HG03521 (cell line): ENCODE measurements at regions not wholly inside any gene's neighbourhood (a gene's known extent, or its start where the extent isn't known, plus 50 kb on each side); places are given as distances from the start of the nearest gene placed in this dataset.
"Not testable (repeated sequence)": the region's sequence is repeated elsewhere in the genome, so short reads cannot be mapped to it uniquely, and the experiment has no call there.

ENCODE experiments used
- ATAC-seq: cut with Tn5 transposase; IDR thresholded peaks from one replicate; pipeline ENCODE4 v1.9.1; 2021; ENCODE audit warnings: mild to moderate bottlenecking, moderate library complexity; ENCODE audit not compliant: unreplicated experiment

DNA sequence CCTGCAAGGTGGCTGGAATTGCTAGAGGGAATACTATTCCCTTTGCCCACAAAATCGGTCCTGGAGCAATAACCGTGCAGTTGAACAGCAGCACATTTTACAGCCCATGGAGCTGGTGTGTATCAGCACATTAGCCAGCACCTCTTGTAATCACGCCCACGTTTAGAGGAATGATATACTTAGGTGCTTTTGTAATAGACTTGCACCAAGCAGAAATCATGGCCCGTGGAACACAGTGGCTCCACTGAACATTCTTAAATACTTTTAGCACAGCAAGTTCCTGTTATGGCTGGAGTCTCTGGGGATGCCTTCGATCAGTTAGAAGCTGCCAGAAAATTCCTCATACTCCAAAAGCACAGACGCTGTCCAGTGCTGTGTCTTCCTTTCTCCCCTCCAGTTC is 218.1 kb upstream of the FAM78B start:
- no peak for ATAC-seq

DNA sequence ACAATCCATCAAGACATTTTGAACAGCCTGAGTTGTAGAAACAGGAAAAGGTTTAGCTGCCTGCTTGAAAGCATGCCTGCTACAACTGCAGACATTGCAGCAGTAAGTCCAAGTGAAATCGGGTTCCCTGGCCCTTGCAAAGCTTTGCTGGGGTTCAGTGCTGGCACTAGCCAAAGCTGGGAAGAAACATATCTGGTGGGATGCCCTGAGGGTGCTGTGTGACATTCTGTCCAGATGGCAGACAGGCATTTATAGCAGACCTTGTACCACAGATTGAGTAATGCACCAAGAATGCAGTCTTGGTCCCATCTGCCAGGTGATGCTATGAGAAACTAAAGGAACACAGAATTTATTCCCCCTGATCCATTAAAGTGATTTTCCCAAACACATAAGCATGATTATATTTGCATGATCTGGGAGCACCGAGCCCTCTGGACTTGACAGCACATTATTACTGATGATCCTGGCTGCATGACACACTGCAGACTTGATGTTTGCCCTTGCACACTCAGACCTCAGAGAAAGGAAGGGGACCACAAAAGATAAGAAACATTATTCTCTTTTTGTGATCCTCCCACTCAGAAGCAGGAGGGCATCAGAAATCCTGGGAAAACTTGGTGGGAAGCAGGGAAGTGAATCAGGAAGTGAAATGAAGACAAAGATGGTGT is 223.7 kb upstream of the FAM78B start:
- no peak for ATAC-seq

DNA sequence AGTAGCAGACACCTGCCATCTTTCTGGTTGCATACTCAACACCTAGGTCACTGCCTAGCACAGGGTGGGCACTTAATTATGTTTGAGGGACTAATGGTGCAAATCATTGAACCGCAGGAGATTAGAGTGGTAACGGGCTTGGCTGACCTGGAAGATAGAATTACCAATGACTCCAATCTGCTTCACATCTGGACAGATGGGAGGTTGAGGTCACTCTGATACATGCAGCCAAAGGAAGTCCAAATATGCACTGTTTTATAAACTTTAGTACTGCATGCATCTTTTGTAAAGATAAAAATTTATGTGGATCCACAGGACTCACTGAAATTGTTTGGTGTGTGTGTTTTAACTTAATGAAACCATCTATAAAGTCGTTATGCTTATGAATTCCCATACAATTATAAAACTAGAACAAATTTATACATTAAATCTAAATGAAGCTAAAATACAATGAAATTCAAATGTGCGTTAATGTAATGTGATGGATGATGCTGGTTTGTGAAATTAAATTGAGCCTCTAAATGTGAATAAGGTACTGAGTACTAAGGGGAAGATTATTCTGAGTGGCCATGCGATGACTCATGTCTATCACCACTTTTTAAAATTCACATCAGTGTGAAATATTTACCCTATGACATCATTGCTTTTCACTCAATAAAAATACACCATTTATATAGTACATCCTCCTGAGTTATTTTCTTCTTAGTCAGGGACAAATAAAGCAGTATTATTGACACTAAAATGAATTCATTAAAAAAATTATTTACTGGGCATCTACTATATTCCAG is 224.7 kb upstream of the FAM78B start:
- ATAC-seq: no peak

DNA sequence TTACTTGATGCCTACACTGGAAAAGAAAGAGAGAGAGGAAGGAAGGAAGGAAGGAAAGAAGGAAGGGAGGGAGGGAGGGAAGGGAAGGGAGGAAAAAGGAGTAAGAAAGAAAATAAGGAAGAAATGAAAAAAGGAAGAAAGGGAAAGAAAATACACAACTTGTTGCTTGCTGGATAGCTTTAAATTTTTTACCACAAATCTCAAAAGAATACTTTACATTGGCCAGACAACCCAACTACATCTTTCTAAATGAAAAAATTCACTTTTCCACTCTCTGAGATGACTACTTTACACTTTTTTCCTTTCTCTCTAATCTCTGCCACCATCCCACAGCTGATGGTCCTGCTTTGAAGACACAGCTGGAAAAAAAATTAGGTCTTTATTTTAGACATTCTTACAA is 228.9 kb upstream of the FAM78B start:
- no peak for ATAC-seq

DNA sequence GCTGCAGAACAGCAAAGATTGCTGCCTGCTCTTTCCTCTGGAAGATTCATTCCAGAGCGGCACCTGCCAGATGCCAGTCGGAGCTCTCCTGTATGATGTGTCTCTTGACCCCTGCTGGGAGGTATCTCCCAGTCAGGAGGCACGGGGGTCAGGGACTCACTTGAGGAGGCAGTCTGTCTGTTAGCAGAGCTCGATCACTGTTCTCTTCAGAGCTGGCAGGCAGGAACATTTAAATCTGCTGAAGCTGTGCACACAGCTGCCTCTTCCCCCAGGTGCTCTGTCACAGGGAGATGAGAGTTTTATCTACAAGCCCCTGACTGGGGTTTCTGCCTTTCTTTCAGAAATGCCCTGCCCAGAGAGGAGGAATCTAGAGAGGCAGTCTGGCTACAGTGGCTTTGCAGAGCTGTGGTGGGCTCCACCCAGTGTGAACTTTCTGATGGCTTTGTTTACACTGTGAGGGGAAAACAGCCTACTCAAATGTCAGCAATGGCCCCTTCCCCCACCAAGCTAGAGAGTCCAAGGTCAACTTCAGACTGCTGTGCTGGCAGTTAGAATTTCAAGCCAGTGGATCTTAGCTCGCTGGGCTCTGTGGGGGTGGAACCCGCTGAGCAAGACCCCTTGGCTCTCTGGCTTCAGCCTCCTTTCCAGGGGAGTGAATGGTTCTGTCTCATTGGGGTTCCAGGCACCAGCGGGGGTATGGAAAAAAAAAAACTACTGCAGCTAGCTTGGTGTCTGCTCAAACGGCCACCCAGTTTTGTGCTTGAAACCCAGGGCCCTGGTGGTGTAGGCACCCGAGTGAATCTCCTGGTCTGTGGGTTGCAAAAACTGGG is 242.7 kb upstream of the FAM78B start:
- ATAC-seq: not testable (repeated sequence)

DNA sequence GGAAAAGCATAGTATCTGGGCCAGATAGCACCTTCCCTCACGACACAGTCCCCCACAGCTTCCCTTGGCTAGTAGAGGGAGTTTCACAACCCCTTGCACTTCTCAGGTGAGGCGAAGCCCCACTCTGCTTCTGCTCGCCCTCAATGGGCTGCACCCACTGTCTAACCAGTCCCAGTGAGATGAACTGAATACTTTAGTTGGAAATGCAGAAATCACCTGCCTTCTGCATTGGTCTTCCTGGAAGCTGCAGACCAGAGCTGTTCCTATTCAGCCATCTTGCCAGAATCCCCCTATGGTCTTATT is 243.2 kb upstream of the FAM78B start:
- no peak for ATAC-seq

DNA sequence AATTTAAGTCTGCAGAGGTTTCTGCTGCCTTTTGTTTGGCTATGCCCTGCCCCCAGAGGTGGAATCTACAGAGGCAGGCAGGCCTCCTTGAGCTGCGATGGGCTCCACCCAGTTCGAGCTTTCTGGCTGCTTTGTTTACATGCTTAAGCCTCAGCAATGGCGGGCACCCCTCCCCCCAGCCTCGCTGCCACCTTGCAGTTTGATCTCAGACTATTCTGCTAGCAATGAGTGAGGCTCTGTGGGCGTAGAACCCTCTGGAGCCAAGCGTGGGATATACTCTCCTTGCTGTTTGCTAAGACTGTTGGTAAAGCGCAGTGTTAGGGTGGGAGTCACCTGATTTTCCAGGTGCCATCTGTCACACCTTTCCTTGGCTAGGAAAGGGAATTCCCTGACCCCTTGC is 250.0 kb upstream of the FAM78B start:
- ATAC-seq: not testable (repeated sequence)

DNA sequence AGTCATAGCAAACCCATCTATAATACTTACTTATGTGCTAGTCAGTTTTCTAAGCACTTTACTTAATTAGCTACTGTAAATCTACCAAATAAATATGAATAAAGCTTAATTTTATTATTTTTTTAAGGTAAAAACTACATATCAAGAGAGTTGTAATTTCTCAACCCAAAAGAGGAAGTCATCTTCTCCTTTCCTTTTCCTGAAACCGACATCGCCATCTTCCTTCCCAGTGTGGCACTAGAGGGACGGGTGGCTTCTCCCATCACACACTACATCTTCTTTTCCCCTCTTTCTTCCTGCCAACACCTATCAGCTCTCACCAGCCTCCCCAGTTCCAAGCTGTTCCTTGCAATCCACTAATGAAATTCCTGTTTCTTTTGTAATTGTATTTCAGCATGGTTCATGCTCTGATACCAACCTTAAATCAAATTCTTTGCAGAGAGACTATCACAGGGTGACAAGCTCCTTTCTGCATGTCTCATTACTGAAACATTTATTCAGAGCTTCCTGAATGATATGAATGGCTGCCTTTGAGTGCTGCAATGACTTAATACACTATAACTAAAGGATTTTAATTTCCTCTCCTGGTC is 251.6 kb upstream of the FAM78B start:
- no peak for ATAC-seq

DNA sequence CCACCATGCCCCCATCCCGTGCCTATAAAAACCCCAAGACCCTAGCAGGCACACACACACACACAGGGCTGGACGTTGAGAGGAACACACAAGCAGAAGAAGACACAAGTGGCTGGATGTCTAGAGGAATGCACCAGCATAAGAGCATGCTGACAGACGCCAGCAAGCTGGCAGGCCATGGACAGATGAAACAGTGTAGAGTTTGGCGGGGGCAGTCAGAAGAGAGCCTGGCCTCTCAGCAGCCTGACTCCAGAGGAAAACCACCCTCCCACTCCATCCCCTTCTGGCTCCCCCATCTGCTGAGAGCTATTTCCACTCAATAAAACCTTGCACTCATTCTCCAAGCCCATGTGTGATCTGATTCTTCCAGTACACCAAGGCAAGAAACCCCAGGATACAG is 255.8 kb upstream of the FAM78B start:
- not testable (repeated sequence) for ATAC-seq

DNA sequence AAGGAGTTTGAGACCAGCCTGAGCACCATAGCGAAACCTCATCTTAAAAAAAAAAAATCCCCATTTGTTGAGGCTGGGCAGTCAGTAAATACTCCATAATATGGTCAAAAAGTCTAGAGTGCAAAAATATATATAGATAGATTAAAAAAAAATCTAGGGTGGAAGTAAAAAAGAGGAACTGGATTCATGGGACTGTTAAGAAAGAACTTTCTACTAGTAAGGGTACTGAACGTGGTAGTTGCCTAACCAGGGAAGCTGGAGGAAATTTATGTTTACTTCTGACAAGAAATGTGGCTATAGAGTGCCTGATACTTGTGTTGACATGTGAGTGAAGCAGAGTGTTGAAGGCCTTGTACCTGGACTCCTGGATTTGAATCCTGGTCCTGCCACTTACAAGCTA is 265.9 kb upstream of the FAM78B start:
- no peak for ATAC-seq

DNA sequence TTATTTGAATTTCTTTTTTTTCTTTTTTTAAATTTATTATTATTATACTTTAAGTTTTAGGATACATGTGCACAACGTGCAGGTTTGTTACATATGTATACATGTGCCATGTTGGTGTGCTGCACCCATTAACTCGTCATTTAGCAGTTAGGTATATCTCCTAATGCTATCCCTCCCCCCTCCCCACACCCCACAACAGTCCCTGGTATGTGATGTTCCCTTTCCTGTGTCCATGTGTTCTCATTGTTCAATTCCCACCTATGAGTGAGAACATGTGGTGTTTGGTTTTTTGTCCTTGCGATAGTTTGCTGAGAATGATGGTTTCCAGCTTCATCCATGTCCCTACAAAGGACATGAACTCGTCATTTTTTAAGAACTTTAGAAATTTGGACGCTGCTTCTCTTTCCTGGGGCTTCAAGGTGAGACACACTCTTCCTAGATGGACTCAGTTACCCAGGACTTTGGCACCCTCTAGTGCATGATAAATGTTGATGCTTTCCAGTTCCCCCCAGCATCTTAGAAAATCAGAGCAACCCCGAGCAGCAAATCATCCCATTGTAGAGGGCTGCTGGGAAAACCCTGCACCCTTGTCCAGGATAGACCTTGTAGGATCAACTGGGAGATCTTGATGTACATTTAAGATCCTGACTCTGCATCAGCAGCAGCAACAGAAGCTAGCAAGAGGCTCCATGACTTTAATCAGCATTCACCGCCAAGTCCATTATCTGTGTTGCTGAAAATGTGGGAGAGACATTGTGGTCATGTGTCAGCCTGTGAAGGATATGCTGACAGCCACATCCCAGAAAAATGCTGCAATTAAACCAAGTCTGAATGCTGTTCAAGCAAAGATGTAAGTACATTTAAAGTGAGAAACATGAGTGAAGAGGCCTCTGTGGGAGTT is 266.9 kb upstream of the FAM78B start:
- ATAC-seq: not testable (repeated sequence)

DNA sequence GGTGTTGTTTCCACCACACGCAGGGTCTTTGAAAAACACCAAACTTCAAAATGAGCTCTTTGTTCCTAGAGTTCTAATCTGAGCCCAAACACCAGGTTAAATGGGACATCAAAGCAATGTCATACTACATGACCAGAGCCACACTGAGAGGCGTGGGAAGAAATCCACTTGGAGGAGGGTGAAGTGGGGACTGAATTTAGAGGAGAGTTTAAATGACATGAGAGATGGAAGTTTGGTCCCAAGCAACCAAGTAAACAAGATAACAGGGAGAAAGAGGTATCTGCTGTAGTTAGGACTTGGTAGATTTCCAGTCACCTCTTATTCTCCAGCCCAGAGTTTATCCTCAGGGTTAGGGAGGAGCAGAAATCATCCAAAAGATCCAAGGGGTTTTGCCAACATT is 290.9 kb upstream of the FAM78B start:
- no peak for ATAC-seq

DNA sequence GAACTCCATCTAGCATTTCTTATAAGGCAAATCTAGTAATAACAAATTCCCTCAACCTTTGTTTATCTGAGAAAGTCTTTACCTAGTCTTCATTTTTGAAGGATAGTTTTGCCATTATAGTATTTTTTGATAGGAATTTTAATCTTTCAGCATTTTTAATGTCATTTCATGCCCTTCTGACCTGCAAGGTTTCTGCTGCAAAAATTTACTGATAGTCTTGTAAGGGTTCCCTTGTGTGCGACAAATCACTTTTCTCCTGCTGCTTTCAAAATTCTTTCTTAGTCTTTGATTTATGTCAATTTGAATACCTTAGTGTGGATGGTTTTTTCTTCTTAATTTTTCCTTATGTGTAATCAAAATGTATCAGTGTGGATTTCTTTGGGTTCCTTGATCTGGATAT is 297.5 kb upstream of the FAM78B start:
- ATAC-seq: no peak

DNA sequence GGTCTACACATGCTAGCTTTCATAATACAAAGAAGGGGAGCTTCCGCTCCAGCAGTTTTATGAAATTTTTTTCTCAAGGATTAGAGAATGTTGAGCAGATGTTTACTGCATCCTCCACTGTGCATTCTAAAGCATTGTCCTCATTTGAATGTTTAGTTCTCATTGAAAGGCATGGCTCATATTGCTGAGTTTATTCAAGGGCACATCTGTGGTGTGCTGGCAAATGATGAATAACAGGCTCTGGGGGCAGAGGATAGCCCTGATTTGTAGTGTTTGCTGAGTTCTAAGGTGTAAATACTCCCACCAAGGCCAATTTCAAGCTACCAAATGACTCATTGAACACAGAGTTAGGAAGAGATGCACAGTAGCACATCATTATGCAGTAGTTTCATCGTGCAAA is 303.2 kb upstream of the FAM78B start:
- no peak for ATAC-seq

DNA sequence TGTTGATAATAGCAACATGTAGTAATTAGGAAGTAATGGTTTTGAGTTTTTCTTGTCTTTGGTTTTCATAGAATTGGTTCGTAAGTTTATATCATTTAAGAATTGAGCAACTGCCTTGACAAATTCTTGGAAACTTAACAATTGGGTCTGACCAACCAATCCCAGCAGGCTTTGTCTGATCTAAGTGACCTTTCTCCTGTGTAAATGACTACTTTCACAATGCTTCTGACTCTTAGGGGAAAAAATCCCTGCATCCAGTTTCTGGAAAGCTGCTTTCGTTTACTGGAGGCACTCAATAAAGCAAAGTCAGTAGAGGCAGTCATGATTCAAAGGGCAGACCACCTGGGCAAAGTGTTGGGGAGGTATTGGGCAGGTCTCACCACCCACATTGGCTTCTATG is 303.6 kb upstream of the FAM78B start:
- no peak for ATAC-seq

DNA sequence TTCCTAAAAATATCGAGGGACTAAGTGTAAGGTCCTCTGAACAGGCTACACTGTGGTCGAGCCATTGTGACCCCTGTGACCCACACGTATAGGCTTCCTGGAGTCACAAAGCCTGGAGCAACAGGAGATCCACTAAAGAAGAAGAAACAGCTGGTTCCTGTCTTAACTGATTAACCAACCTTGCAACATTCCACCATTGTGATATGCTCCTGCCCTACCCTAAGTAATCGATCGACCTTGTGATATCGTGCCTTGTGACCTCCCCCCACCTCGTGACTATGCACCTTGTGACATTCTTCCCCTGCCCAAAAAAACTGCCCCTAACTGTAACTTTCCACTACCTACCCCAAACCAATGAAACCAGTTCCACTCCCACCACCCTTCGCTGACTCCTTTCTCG is 304.6 kb upstream of the FAM78B start:
- no peak for ATAC-seq

DNA sequence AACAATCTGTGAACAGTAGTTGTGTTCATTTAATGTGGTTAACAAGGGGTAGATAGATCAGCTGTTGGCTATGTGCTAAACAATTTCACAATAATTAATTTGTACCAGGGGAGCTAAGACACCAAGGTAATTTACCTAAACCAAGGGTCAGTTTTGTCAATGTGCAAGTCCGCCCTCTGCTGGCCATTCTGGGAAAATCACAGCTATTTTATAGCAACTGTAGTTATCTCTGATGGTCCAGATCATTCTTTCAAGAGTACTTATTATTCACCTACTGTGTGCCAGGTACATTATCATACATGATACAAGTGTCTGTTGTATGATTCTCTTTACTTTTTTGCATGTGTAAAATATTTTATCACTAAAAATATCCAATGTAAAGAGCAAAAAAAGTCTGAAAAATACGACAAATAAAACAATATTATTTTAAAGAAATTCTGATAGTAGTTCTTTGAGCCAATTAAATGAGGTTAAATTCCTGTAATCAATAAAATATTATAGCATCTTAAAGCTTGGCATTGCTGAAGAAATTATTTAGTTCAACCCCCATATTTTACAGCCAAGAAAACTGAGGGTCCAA is 312.3 kb upstream of the FAM78B start:
- no peak for ATAC-seq

DNA sequence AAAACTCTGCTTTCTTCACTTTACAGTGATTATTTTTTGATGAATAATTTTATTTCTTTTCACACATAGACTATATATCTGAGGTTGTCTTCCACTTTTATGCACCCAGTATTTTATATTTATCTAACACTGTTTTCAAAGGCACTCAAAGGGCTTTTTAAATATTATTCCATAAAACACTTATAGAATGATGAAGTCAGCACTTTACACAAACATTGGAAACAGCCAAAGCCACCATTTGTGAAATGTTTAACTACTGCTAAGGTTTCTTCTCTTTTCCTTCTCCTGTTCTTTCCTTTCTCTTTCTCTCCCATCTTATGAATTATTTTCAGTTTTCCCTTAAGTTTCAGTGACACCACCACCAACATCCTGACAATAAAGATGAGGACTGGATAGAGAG is 317.7 kb upstream of the FAM78B start:
- no peak for ATAC-seq

DNA sequence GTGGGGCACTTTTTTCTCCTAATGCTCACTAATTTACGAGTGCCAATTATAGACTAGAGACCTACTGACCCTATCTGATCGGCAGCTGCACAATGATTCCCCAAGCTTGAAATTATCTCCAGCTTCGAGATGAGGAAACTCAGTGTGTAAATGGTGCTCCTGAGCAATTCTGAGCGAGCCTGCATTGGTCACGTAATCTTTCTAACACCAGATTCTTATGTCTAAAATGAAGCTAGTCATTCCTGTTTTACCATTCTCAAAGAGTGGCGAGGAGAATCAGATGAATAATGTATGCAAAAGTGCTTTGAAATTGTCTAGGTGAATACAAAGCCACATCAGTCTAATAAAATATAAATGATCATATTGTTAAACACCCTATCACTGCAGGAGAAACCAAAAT is 318.1 kb upstream of the FAM78B start:
- ATAC-seq: no peak

DNA sequence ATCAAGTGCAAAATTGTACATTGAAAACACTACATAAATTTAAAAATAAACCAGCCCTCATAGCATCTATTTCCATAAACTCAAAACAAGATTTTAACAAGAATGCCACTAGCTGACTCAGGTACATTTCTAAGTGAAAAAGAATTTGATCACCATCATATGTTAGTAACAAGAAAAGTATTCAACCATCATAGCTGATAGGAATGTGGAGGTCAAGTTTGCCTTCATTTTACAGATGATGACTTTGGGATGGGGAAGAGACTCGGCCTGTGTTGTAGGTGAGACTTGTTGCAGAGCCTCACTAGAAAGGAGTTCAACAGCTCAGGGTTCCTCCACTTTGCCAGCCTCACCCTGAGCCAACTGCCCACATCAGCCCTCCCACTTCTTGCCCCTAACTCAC is 318.8 kb upstream of the FAM78B start:
- no peak for ATAC-seq
